PC-9 (cell line): ENCODE measurements at regions not wholly inside any gene's neighbourhood (a gene's known extent, or its start where the extent isn't known, plus 50 kb on each side); places are given as distances from the start of the nearest gene placed in this dataset.
"Not testable (repeated sequence)": the region's sequence is repeated elsewhere in the genome, so short reads cannot be mapped to it uniquely, and the experiment has no call there.

Experiments used
- CTCF ChIP-seq: fragments of 200-600 bp; sonication (generic); conservative IDR thresholded peaks from 2 replicates; pipeline ENCODE4 v1.6.1; 2017; ENCODE audit warnings: mixed run types, antibody characterized with exemption, mild to moderate bottlenecking, moderate library complexity
- EZH2 ChIP-seq: fragments of 200-600 bp; sonication (generic); IDR thresholded peaks from 2 replicates; pipeline ENCODE4 v1.8.0; 2017; ENCODE audit warnings: antibody characterized with exemption, low read depth

- not testable (repeated sequence) for TF ChIP-seq CTCF, EZH2
Observed at GRCh38 chr2:111302397-111303218, 181.9 kb downstream of the BCL2L11 start.
